ENCODE measurements at regions not wholly inside any gene's neighbourhood (a gene's known extent, or its start where the extent isn't known, plus 50 kb on each side); places are given as distances from the start of the nearest gene placed in this dataset.
"Not testable (repeated sequence)": the region's sequence is repeated elsewhere in the genome, so short reads cannot be mapped to it uniquely, and the experiment has no call there.

GRCh38 chr6:5833120-5833519 is 173.6 kb downstream of the NRN1 start:
- Mint-ChIP-seq H3K4me3 (no peak overlapping the region), H3K27me3 (peaks cover 7% of the 10 kb centered on the region)

GRCh38 chr6:5832668-5833067 is 174.1 kb downstream of the NRN1 start:
- Mint-ChIP-seq H3K4me1 (peaks cover 31% of the 10 kb centered on the region), H3K27ac (peak overlapping the region; percentile 79), H3K4me3 (no peak overlapping the region), H3K27me3 (peaks cover 6% of the 10 kb centered on the region), H3K36me3 (no peaks in the 10 kb centered on the region), H3K9me3 (no peaks in the 10 kb centered on the region)
- no peak for ATAC-seq

More at GRCh38 chr6:5833120-5833519, 173.6 kb downstream of the NRN1 start:
- H3K27ac Mint-ChIP-seq, result peak overlapping the region; percentile 79
- H3K36me3 Mint-ChIP-seq, result no peaks in the 10 kb centered on the region
- H3K9me3 Mint-ChIP-seq, result no peaks in the 10 kb centered on the region
- no peak for ATAC-seq
- H3K4me1 Mint-ChIP-seq, result peaks cover 31% of the 10 kb centered on the region

GRCh38 chr6:5831219-5831862 is 175.4 kb downstream of the NRN1 start:
- H3K36me3 Mint-ChIP-seq, H3K9me3 Mint-ChIP-seq, H3K27me3 Mint-ChIP-seq: not testable (repeated sequence)
- H3K27ac Mint-ChIP-seq, result peak overlapping the region; percentile 79
- ATAC-seq, result peak; percentile 76
- H3K4me1 Mint-ChIP-seq, result peaks cover 31% of the 10 kb centered on the region
- peak overlapping the region; percentile 7 for H3K4me3 Mint-ChIP-seq

DNA sequence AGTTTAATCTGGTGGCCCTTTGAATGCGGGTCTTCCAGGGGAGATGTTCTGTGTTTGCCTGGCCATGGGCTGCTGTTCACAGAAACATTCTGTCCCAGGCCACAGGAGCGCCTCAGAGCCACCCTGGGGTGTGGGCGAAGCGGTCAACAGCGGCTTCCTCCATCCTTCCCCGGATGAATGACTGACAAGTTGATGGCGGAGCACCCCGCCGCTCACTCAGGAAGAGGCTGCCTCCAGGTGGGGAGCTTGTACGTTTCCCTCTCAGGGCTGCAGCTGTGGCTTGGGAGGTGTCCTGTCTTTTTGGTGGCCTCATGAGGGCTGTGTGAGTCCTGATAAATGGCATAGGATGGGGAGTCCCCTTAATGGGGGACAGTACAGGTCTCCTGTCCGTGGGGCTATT is 178.4 kb downstream of the NRN1 start:
- H3K36me3 Mint-ChIP-seq, result no peaks in the 10 kb centered on the region
- H3K27me3 Mint-ChIP-seq, result no peaks in the 10 kb centered on the region
- no peak overlapping the region for H3K27ac Mint-ChIP-seq

DNA sequence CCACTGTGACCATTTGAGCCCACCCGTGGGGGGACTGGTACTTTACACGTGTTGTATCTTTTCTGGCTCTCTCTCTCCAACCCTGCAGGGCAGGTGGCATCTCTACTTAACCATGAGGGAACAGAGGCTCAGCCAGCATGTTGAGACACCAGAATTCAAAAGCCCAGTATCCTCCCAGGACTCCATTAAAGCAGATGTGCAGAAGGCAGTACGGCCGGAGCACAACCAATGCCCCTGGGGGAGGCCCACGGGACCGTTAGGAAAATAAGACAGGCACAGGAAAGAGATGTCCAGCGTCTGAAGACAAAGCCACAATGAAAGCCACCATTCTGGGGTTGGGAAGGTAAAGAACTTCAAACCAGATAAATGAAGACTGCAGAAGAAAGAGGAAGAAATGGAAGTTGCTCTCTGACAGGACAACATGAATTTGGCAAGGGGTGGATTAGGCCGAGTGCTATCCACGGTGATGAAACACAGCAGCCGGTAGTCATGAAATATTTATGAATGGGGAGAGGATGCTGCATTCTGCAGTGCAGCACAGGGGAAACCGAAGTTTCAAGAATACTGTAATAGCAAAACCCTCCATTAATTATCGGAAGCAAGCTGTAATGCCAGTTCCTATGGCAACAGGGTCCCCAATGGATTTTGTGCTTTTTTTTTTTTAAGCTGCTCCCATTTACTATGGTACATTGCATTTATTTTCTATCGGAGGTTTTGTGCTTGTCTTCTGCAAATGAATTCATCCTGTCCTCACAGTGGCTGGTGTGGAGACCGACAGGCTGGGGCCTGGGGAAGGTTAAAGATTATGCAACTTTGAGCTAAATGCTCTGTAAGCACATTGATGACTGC is 179.4 kb downstream of the NRN1 start:
- no peak for ATAC-seq
- Mint-ChIP-seq H3K4me3 (no peak overlapping the region), H3K4me1 (peaks cover 30% of the 10 kb centered on the region), H3K27ac (no peak overlapping the region), H3K9me3 (no peaks in the 10 kb centered on the region), H3K27me3 (no peaks in the 10 kb centered on the region), H3K36me3 (peaks cover 3% of the 10 kb centered on the region)

More for the DNA sequence above, 178.4 kb downstream of the NRN1 start:
- no peak for ATAC-seq
- Mint-ChIP-seq H3K4me3 (no peak overlapping the region), H3K9me3 (no peaks in the 10 kb centered on the region), H3K4me1 (peaks cover 37% of the 10 kb centered on the region)

DNA sequence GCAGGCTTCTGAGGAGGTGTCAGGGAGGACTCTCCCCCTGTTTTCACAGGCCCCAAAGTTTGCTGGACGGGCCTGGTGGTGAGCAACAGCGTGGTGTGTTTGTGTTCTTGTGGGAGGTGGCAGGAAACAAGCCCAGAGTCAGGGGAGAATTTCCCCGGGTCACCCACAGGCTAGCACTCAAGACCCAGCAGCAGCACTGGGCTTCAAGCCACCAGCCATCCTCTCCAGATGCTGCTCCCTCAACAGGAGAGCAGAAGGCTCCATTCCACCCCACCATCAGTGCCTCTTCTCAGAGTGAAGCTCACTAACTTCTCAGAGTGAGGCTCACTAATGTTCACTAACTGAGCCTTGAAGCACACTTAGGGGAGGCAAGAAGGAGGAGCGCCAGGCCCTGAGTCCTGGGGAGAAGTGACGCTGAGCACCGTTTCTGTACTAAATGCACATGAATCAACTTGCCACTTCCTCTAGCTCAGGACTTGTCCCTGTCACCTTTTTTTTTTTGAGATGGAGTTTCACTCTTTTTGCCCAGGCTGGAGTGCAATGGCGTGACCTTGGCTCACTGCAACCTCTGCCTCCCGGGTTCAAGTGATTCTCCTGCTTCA is 182.2 kb downstream of the NRN1 start:
- H3K27ac Mint-ChIP-seq, ATAC-seq: not testable (repeated sequence)

More for the DNA sequence above, 182.2 kb downstream of the NRN1 start:
- H3K4me3 Mint-ChIP-seq, H3K9me3 Mint-ChIP-seq, H3K27me3 Mint-ChIP-seq: not testable (repeated sequence)
- Mint-ChIP-seq H3K36me3 (peaks cover 11% of the 10 kb centered on the region), H3K4me1 (peaks cover 12% of the 10 kb centered on the region)

Data from stimulated activated memory B cell treated with anti-CD40 and anti-IgM and Interleukin-4, amounts not matched to agents 10 μg/mL and 1 μg/mL and 100 μg/mL, for 72 hours (primary cell).